Suppressor macrophage treated with lipopolysaccharide for 1 hour (primary cell): ENCODE measurements at regions not wholly inside any gene's neighbourhood (a gene's known extent, or its start where the extent isn't known, plus 50 kb on each side); places are given as distances from the start of the nearest gene placed in this dataset.

ENCODE experiments used
- DNase-seq, 3 donors: peaks; one replicate each; pipeline ENCODE4 v3.0.0-alpha.2; 2020 to 2022

DNA sequence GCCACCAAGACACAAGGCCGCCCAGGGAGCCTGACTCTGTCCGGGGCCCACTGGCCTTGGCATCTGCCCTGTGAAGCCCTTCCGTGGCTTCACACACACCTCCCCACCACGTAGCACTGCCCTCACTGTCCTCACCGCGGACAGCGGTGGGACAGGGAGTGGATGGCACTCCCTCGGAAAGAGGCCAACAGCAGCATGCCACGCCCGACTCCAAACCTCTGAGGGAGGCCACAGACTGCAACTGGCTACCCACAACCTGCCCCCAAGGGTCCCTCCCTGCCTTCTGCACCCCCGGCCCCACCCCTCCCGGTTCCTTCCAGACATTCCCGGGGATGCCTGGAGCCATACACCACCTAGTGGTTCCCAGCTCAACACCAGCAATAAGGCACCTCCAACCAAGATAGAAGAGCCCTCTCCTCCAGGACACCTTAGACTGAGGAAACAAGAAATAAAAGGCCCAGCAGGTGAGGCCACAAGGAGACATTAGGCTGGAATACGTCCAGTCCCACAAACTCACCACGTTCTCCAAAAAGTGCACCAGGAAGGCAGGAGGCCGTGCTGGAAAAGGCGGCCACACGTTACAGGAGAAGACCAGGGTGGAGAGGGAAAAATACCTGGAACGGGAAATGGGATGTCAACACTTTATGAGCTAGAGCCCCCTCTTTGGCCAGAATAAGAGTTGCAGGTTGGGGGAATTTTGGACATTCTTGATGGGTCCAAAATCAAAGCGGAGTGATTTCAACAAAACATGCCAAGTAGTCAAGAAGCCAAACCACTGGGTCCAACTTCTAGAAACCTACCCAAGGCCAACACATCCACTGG, 310.0 kb downstream of the SOX9 start:
- DNase-seq: no peak

GRCh38 chr17:72432143-72432621, 311.4 kb downstream of the SOX9 start:
- no peak for DNase-seq

DNA sequence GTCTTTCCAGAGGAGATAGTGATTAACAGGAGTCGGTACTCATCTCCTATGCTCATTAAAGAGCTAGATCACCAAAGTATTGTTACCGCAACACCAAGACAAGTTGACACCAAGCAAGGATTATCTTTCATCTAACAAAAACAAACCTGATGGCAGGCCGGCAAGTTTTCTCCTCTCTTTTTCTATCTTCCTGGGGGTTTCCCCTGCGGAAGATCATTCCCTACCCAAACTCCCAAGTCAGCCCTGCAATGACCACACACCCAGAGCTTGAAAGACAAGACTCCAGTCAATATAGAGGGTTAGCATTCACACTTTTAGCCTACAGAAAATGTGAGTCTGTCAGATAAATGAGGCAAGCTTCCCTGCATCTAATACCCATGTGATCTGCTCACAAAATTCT, 312.1 kb downstream of the SOX9 start:
- DNase-seq: no peak

- DNase-seq: no peak
Observed at GRCh38 chr17:72433797-72434196, 313.0 kb downstream of the SOX9 start.

DNA sequence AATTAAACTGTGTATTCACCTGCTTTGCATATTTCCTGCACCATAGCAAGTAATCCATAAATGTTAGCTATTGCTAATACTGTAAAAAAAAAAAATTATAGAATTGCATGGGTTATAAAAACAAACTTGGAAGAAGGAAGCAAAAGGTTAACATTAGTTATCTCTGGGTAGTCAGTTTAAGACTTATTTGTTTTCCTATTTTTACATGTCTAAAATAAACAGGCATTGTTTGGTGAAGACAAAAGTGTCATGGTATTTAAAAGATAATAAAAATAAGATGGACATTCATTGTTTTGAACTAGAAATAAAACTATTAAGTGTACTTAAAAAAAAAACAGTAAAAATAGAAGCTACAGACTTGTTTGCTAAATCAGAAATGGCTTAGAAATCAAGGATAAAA, 313.8 kb downstream of the SOX9 start:
- DNase-seq: no peak

- no peak for DNase-seq
Observed at GRCh38 chr17:72434991-72435618, 314.3 kb downstream of the SOX9 start.

GRCh38 chr17:72438783-72439182, 318.0 kb downstream of the SOX9 start:
- no peak for DNase-seq

GRCh38 chr17:72439893-72440502, 319.2 kb downstream of the SOX9 start:
- DNase-seq: no peak

DNA sequence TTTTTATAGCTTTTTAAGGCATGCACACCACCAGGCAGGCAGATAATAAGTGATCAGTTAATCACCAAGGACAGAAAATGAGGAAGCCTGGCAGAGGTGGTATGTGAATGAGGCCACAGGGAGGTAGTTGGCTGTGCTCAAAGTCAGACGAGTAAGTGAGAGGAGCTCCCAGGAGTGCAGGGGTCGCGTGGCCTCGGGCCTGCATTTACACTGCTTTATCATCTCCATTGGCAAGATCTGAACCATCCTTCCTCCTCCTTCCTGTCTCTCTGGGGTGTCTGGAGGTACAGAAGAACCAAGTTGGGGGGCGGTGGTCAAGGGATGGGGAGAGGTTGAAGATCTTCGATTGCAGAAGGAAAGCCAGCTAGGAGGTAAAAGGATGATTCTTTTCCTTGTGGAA, 320.1 kb downstream of the SOX9 start:
- no peak for DNase-seq

- no peak for DNase-seq
Observed at GRCh38 chr17:72441909-72442308, 321.1 kb downstream of the SOX9 start.

- no peak for DNase-seq
Observed at GRCh38 chr17:72444517-72445054, 323.8 kb downstream of the SOX9 start.

GRCh38 chr17:72445055-72445991, 324.5 kb downstream of the SOX9 start:
- no peak for DNase-seq

- no peak for DNase-seq
Observed at GRCh38 chr17:72446118-72446517, 325.3 kb downstream of the SOX9 start.

DNA sequence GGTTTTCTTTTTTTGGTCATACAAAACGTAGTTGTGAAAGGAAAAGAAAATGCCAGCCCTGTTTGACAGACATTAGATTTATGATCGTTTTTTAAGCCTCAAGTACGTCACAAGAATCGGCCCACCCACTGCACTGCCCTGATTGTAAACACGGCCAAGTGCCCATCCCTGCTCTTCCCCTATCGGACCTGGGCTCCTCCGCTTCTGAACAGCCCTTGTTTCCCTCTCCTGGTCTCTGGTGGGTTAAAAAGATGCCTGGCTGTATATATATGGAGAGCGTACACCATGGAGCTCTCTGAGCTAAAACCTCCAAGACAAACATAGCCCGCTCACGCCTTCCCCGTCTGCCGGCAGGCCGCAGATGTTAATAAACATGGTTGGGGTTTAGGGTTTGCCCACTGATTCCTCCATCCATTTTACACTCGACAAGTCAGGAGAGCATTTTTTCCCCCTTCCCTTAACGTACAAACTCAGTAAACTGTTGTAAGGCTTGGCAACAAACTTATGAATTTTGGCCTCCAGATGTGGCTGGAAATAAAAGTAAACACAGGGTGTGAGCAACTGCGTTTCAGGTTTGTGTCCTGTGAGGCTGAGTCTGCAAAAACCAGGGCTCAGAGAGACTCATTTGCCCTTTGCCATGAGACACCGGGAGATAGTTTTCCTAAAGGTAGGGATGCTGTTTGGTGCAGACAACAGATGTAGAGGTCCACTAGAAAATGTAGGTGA, 325.9 kb downstream of the SOX9 start:
- no peak for DNase-seq

- no peak for DNase-seq
Observed at GRCh38 chr17:72447251-72447640, 326.4 kb downstream of the SOX9 start.

DNA sequence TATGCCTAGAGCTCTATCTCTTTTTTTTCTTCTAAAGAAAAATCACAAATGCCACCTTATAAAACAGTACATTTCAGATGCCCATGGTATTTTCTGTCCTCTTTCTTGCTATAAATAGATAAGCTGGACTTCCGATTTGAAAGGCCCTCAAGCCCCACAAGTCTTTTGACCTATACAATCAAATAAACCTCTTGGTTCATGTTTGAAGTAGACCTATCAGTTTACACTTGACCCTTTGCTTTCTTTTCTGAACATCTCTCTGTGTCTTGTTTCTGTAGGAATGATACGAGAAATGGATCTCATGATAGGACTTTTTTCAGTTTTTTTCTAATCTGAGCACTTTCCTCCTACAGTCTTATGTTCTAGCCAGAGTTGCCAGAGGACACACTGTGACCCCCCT, 327.2 kb downstream of the SOX9 start:
- DNase-seq: no peak

DNA sequence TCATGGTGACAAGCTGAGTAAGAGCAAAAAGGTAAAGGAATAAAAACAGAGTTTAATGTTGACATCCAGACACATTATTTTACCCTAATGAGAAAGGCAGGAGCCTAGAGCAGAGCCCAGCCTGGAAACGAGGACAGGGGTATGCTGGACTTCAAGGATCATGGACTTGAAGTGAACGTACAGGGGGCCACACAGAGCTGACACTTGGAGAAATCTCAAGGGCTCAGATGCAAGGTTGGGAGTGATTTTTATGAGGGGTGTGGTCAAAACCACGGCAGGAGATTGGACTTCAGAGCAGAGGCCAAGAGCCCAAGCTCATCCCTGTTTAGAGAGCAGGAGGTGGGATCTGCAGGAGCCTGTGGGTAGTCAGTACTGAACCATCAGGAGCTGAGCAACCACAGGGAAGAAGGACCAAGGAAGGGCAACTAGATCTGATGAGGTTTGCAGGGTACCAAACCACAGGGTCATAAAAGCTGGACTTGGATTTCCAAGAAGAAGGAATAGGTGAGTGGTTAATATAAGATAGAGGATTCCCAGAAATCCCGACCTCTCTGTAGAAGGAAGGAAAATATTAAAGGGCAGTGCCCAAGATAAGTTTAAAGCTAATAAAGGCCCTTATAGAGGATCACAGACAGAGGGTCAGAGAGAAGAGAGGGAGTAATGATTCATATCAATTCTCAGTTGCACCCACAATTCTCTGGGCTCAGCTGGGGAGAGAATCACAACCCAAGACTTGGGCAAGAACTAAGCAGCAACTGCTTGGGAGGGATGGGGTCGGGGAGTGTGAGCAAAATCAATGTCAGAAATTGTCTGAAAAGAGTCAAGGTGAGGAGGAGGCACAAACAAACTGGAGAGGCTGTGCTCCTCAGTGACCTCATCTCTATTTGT, 331.7 kb downstream of the SOX9 start:
- DNase-seq: no peak

- DNase-seq: no peak
Observed at GRCh38 chr17:72454342-72454741, 333.5 kb downstream of the SOX9 start.

DNA sequence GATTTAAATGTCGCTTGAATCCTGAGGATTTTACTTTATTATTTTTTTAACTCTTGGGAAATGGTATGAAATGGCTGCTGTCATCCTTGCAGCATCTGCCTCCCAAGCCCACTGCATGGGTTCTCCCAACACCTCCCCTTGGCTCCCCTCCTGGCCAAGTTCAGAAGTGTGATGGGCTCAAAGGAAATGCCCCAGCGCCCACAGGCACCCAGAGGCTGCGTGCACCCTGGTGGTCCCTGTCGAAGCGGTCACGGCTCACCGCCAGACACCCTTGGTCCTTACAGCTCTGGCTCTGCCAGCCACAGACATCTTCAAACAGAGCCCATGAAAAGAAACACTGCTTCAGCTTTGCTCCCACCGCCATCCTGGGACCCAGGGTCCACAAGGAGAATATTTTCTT, 334.7 kb downstream of the SOX9 start:
- DNase-seq: no peak

DNA sequence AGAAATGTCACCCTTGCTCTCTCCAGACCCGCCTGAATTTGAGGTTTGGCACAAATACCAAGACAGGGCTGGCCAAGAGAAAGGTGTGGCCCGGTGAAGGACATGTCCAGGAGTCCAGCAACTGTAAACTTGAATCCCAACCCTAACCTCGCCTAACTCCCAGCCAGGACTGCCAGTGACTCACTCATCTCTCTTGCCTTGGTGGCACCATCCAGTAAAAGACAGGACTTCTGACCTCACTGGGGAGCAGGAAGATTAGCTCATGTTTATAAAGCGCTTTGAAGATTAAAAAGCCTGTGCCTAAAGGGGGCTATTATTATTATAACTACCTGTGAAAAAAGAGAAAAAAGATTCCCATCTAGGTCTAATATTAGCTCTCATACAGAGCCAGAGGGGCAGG, 335.3 kb downstream of the SOX9 start:
- no peak for DNase-seq

GRCh38 chr17:72457712-72458111, 336.9 kb downstream of the SOX9 start:
- no peak for DNase-seq
